ENCODE measurements at regions not wholly inside any gene's neighbourhood (a gene's known extent, or its start where the extent isn't known, plus 50 kb on each side); places are given as distances from the start of the nearest gene placed in this dataset.

DNA sequence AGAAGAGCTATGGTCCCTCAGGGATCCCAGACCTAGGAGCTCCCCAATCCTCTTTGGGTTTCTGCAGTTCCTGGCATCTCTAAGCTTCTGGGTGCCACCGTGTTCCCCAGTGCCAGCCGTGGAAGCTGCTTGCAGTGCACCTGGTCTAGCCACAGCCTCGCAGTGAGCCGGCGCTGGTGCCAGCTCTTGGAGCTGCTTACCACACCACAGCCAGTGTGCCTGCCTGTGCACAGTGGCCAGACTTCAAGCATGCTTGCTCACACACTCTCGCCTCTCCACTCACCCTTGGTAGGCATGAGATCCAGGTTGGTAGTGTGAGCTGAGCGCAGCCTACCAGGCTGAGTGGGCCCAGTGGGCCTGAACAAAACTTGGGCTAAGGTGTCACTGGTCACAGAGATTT lies 971.9 kb downstream of the DCDC2C start:
- Histone ChIP-seq H3K9ac (ENCODE audit: control insufficient read depth, insufficient read depth, low read length) (no peak overlapping the region), H3K79me2 (ENCODE audit: control insufficient read depth, insufficient read depth, low read length) (no peaks in the 10 kb centered on the region), H3K27me3 (replicated peaks in 1 of 2; ENCODE audit: control insufficient read depth in 2 of 2, insufficient read depth in 2 of 2, low read length in 1 of 2) (no peaks in the 10 kb centered on the region), H3K4me1 (ENCODE audit: control insufficient read depth, insufficient read depth, low read length) (no peaks in the 10 kb centered on the region), H3K27ac (ENCODE audit: control insufficient read depth, insufficient read depth) (no peak overlapping the region), H3K9me3 (replicated peaks; ENCODE audit: control insufficient read depth, insufficient read depth, low read length) (no peaks in the 10 kb centered on the region), H3K4me3 (no peak overlapping the region), H3K36me3 (ENCODE audit: control insufficient read depth in 2 of 2, insufficient read depth in 2 of 2, low read length in 1 of 2) (no peaks in the 10 kb centered on the region), H2AFZ (ENCODE audit: control insufficient read depth, low read depth, low read length) (no peak overlapping the region), H3K4me2 (ENCODE audit: control insufficient read depth, insufficient read depth) (no peak overlapping the region), H4K20me1 (ENCODE audit: control insufficient read depth, insufficient read depth) (no peaks in the 10 kb centered on the region)
- in situ Hi-C loops (cut with MboI) (no loop called here), intact Hi-C loops (cut with micrococcal nuclease; ENCODE audit: unreplicated experiment) (no loop called here)
- FAIRE-seq (no peak), ATAC-seq (no peak), DNase-seq (ENCODE audit: low read depth, low spot score) (no peak)
- TF ChIP-seq FOS (IDR thresholded peaks at IDR 0.05; ENCODE audit: borderline replicate concordance, extremely low read depth, insufficient read length) (no peak), TAF1 (IDR thresholded peaks at IDR 0.05; ENCODE audit: borderline replicate concordance, low read depth, low read length) (no peak), ZZZ3 (IDR thresholded peaks at IDR 0.05; ENCODE audit: control insufficient read depth, insufficient read length, low read depth) (no peak), RAD51 (IDR thresholded peaks at IDR 0.05) (no peak), MYC (IDR thresholded peaks at IDR 0.05; ENCODE audit: insufficient read depth, insufficient read length, insufficient replicate concordance, low read length, severe bottlenecking) (no peak), DPF2 (IDR thresholded peaks at IDR 0.05) (no peak), NFIC (IDR thresholded peaks at IDR 0.05; ENCODE audit: low read depth, low read length) (no peak), CREM (IDR thresholded peaks at IDR 0.05; ENCODE audit: low read depth) (no peak), CHD4 (IDR thresholded peaks at IDR 0.05) (no peak)
- TF ChIP-seq, protein P1, sequence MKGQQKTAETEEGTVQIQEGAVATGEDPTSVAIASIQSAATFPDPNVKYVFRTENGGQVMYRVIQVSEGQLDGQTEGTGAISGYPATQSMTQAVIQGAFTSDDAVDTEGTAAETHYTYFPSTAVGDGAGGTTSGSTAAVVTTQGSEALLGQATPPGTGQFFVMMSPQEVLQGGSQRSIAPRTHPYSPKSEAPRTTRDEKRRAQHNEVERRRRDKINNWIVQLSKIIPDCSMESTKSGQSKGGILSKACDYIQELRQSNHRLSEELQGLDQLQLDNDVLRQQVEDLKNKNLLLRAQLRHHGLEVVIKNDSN (IDR thresholded peaks at IDR 0.05; ENCODE audit: borderline replicate concordance, extremely low read length, insufficient read depth, low read depth, low read length) = no peak
- TF ChIP-seq, protein P2, sequence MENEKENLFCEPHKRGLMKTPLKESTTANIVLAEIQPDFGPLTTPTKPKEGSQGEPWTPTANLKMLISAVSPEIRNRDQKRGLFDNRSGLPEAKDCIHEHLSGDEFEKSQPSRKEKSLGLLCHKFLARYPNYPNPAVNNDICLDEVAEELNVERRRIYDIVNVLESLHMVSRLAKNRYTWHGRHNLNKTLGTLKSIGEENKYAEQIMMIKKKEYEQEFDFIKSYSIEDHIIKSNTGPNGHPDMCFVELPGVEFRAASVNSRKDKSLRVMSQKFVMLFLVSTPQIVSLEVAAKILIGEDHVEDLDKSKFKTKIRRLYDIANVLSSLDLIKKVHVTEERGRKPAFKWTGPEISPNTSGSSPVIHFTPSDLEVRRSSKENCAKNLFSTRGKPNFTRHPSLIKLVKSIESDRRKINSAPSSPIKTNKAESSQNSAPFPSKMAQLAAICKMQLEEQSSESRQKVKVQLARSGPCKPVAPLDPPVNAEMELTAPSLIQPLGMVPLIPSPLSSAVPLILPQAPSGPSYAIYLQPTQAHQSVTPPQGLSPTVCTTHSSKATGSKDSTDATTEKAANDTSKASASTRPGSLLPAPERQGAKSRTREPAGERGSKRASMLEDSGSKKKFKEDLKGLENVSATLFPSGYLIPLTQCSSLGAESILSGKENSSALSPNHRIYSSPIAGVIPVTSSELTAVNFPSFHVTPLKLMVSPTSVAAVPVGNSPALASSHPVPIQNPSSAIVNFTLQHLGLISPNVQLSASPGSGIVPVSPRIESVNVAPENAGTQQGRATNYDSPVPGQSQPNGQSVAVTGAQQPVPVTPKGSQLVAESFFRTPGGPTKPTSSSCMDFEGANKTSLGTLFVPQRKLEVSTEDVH (IDR thresholded peaks at IDR 0.05; ENCODE audit: low read depth, partially characterized antibody) = no peak
- TF ChIP-seq, protein P3, sequence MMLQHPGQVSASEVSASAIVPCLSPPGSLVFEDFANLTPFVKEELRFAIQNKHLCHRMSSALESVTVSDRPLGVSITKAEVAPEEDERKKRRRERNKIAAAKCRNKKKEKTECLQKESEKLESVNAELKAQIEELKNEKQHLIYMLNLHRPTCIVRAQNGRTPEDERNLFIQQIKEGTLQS (IDR thresholded peaks at IDR 0.05; ENCODE audit: borderline replicate concordance, extremely low read depth, low read depth, low read length) = no peak
- TF ChIP-seq, protein P4, sequence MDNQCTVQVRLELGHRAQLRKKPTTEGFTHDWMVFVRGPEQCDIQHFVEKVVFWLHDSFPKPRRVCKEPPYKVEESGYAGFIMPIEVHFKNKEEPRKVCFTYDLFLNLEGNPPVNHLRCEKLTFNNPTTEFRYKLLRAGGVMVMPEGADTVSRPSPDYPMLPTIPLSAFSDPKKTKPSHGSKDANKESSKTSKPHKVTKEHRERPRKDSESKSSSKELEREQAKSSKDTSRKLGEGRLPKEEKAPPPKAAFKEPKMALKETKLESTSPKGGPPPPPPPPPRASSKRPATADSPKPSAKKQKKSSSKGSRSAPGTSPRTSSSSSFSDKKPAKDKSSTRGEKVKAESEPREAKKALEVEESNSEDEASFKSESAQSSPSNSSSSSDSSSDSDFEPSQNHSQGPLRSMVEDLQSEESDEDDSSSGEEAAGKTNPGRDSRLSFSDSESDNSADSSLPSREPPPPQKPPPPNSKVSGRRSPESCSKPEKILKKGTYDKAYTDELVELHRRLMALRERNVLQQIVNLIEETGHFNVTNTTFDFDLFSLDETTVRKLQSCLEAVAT (IDR thresholded peaks at IDR 0.05) = no peak
- ChIA-PET SMC1A (ENCODE audit: uncharacterized antibody, unreplicated experiment) (no interaction called here), CTCF (no interaction called here), RAD21 (ENCODE audit: unreplicated experiment) (no interaction called here), POLR2A (no interaction called here)
- 47% methylated on average over 7 of the region's 7 CpGs for WGBS (ENCODE audit: insufficient coverage, insufficient replicate concordance, low lambda C conversion rate, missing lambda C conversion rate)
- no TSS peak for BruUV-seq (replicated peaks)

Measured in GM12878 (cell line).